Brain microvascular endothelial cell (primary cell): ENCODE measurements at regions not wholly inside any gene's neighbourhood (a gene's known extent, or its start where the extent isn't known, plus 50 kb on each side); places are given as distances from the start of the nearest gene placed in this dataset.

Experiments
- DNase-seq: peaks from one replicate; pipeline ENCODE4 v3.0.0-alpha.2; 2020
- H3K27ac ChIP-seq: fragments of 250-450 bp; sonication (Bioruptor Pico); 2 replicates; pipeline ENCODE4 v1.5.1; 2020; ENCODE audit warnings: mild to moderate bottlenecking, moderate library complexity
- H3K27me3 ChIP-seq: fragments of 250-450 bp; sonication (Bioruptor Pico); replicated peaks from 2 replicates; pipeline ENCODE4 v1.5.1; 2020; ENCODE audit warnings: mild to moderate bottlenecking
- H3K36me3 ChIP-seq: fragments of 250-450 bp; sonication (Bioruptor Pico); replicated peaks from 2 replicates; pipeline ENCODE4 v1.5.1; 2020; ENCODE audit warnings: mild to moderate bottlenecking
- H3K4me3 ChIP-seq: 2 replicates; pipeline ENCODE4 v1.5.1; 2011; ENCODE audit warnings: low read depth, mild to moderate bottlenecking, control low read depth, low read length, moderate library complexity
- CTCF ChIP-seq: IDR thresholded peaks from 2 replicates; pipeline ENCODE4 v1.5.1; 2011; ENCODE audit warnings: low read depth, mild to moderate bottlenecking, moderate library complexity, low read length, control low read depth, inconsistent platforms; ENCODE audit errors: missing control alignments
- in situ Hi-C: cut with HindIII; loops from 2 replicates; pipeline ENCODE4 v1.10.0; 2017; ENCODE audit warnings: low sequenced_read_pairs, low pct_ligation_motif_present

GRCh38 chr15:61524545-61524944 is 295.4 kb upstream of the RORA start:
- TF ChIP-seq CTCF = no peak
- no peaks in the 10 kb centered on the region for H3K27me3 ChIP-seq
- no peak overlapping the region for H3K4me3 ChIP-seq
- in situ Hi-C loops = no loop called here
- no peak for DNase-seq
- no peaks in the 10 kb centered on the region for H3K36me3 ChIP-seq
- H3K27ac ChIP-seq = no peak overlapping the region

GRCh38 chr15:61524086-61524485 is 295.0 kb upstream of the RORA start:
- Histone ChIP-seq H3K27me3 (no peaks in the 10 kb centered on the region), H3K4me3 (no peak overlapping the region), H3K27ac (no peak overlapping the region), H3K36me3 (no peaks in the 10 kb centered on the region)
- in situ Hi-C loops = no loop called here
- TF ChIP-seq CTCF = no peak
- DNase-seq = no peak

- in situ Hi-C loops = no loop called here
- DNase-seq = no peak
- H3K4me3 ChIP-seq = no peak overlapping the region
- H3K27ac ChIP-seq = no peak overlapping the region
- no peak for TF ChIP-seq CTCF
- H3K36me3 ChIP-seq = no peaks in the 10 kb centered on the region
- H3K27me3 ChIP-seq = no peaks in the 10 kb centered on the region
These were observed 293.3 kb upstream of the RORA start for GRCh38 chr15:61522411-61522810.

GRCh38 chr15:61521953-61522352 is 292.9 kb upstream of the RORA start:
- H3K27me3 ChIP-seq = no peaks in the 10 kb centered on the region
- no peak for DNase-seq
- TF ChIP-seq CTCF = no peak
- in situ Hi-C loops = no loop called here
- no peak overlapping the region for H3K27ac ChIP-seq
- no peak overlapping the region for H3K4me3 ChIP-seq
- no peaks in the 10 kb centered on the region for H3K36me3 ChIP-seq

- Histone ChIP-seq H3K27me3 (no peaks in the 10 kb centered on the region), H3K36me3 (no peaks in the 10 kb centered on the region), H3K4me3 (no peak overlapping the region), H3K27ac (no peak overlapping the region)
- TF ChIP-seq CTCF = no peak
- DNase-seq = no peak
- in situ Hi-C loops = no loop called here
These were observed 290.2 kb upstream of the RORA start for GRCh38 chr15:61519296-61519695.

GRCh38 chr15:61518191-61518950 is 289.3 kb upstream of the RORA start:
- Histone ChIP-seq H3K4me3 (no peak overlapping the region), H3K36me3 (no peaks in the 10 kb centered on the region), H3K27ac (no peak overlapping the region), H3K27me3 (no peaks in the 10 kb centered on the region)
- peak; percentile 4 for DNase-seq
- in situ Hi-C loops = no loop called here
- no peak for TF ChIP-seq CTCF
